CD14-positive monocyte (primary cell): ENCODE measurements at regions not wholly inside any gene's neighbourhood (a gene's known extent, or its start where the extent isn't known, plus 50 kb on each side); places are given as distances from the start of the nearest gene placed in this dataset.

Experiments used
- DNase-seq, 3 donors: peaks; one replicate each; pipeline ENCODE4 v3.0.0-alpha.2; 2011 to 2022
- H2AFZ ChIP-seq: 2 replicates; pipeline ENCODE4 v1.6.0; 2012; ENCODE audit warnings: mild to moderate bottlenecking, low read depth, low read length, inconsistent platforms; ENCODE audit not compliant: insufficient read depth, poor library complexity, severe bottlenecking
- H3K27ac ChIP-seq, 2 donors: 1 replicate in 1 of 2; 2 replicates in 1 of 2; pipeline ENCODE4 v1.5.1; 2012 to 2013; ENCODE audit warnings: low read length in 2 of 2, control low read depth in 1 of 2, inconsistent platforms in 1 of 2, low read depth in 1 of 2, mild to moderate bottlenecking in 1 of 2
- H3K27me3 ChIP-seq, 2 donors: one replicate each; pipeline versions ENCODE4 v1.6.0 to v1.6.1; 2011 to 2013; ENCODE audit warnings: low read length in 2 of 2; ENCODE audit not compliant: control insufficient read depth in 2 of 2, insufficient read depth in 2 of 2
- H3K36me3 ChIP-seq, 2 donors: replicated peaks in 1 of 2; 1 replicate in 1 of 2; 2 replicates in 1 of 2; pipeline versions ENCODE4 v1.5.1 to v1.6.1; 2012 to 2013; ENCODE audit warnings: low read length in 2 of 2, control low read depth in 1 of 2, inconsistent platforms in 1 of 2, mild to moderate bottlenecking in 1 of 2; ENCODE audit not compliant: insufficient read depth in 2 of 2, control insufficient read depth in 1 of 2
- H3K4me1 ChIP-seq, 2 donors: 1 replicate in 1 of 2; 2 replicates in 1 of 2; pipeline versions ENCODE4 v1.5.1 to v1.6.1; 2012 to 2013; ENCODE audit warnings: low read length in 2 of 2, control low read depth in 1 of 2, inconsistent platforms in 1 of 2, mild to moderate bottlenecking in 1 of 2, moderate library complexity in 1 of 2; ENCODE audit not compliant: insufficient read depth in 2 of 2, control insufficient read depth in 1 of 2
- H3K4me2 ChIP-seq: replicated peaks from 2 replicates; pipeline ENCODE3; 2012; ENCODE audit warnings: low read length, moderate library complexity, mild to moderate bottlenecking; ENCODE audit not compliant: poor library complexity, severe bottlenecking; ENCODE audit errors: extremely low read depth
- H3K4me3 ChIP-seq, 3 experiments: fragments of 200-600 bp in 1 of 3; sonication (generic) in 1 of 3; replicated peaks in 1 of 3; 1 replicate in 2 of 3; 2 replicates in 1 of 3; pipeline ENCODE4 v1.5.1; 2011 to 2013; ENCODE audit warnings: low read length in 3 of 3, mild to moderate bottlenecking in 3 of 3, control low read depth in 2 of 3, low read depth in 2 of 3, inconsistent platforms in 1 of 3, moderate library complexity in 1 of 3
- H3K79me2 ChIP-seq: 2 replicates; pipeline ENCODE4 v1.6.0; 2012; ENCODE audit warnings: mild to moderate bottlenecking, control low read depth, inconsistent platforms, low read length, moderate library complexity; ENCODE audit not compliant: insufficient read depth
- H3K9ac ChIP-seq: 2 replicates; pipeline ENCODE4 v1.6.0; 2017; ENCODE audit warnings: low read length, mild to moderate bottlenecking; ENCODE audit not compliant: insufficient read depth, poor library complexity, severe bottlenecking
- H3K9me3 ChIP-seq, 2 donors: replicated peaks in 1 of 2; 1 replicate in 1 of 2; 2 replicates in 1 of 2; pipeline versions ENCODE4 v1.5.1 to v1.6.1; 2012 to 2013; ENCODE audit warnings: low read length in 2 of 2, control low read depth in 1 of 2; ENCODE audit not compliant: control insufficient read depth in 1 of 2, insufficient read depth in 1 of 2
- H4K20me1 ChIP-seq: 2 replicates; pipeline ENCODE4 v1.6.0; 2012; ENCODE audit warnings: mild to moderate bottlenecking, low read length, control low read depth, moderate library complexity; ENCODE audit not compliant: insufficient read depth
- H3K27ac Mint-ChIP-seq, 7 donors: one replicate each; pipeline ENCODE4 v1.8.0; 2020; ENCODE audit warnings: mild to moderate bottlenecking in 7 of 7, mixed read lengths in 7 of 7, moderate library complexity in 6 of 7, inconsistent platforms in 2 of 7
- H3K27me3 Mint-ChIP-seq, 3 donors: one replicate each; pipeline ENCODE4 v1.8.0; 2021 to 2022; ENCODE audit warnings: low read depth in 3 of 3, mild to moderate bottlenecking in 3 of 3, mixed read lengths in 3 of 3, moderate library complexity in 3 of 3, inconsistent platforms in 1 of 3
- H3K36me3 Mint-ChIP-seq, 2 donors: one replicate each; pipeline ENCODE4 v1.8.0; 2020; ENCODE audit warnings: mixed read lengths in 2 of 2, inconsistent platforms in 1 of 2, mild to moderate bottlenecking in 1 of 2
- H3K4me1 Mint-ChIP-seq: one replicate; pipeline ENCODE4 v1.8.0; 2020; ENCODE audit warnings: mild to moderate bottlenecking, mixed read lengths
- H3K4me3 Mint-ChIP-seq, 2 donors: one replicate each; pipeline ENCODE4 v1.8.0; 2020; ENCODE audit warnings: mild to moderate bottlenecking in 2 of 2, mixed read lengths in 2 of 2, moderate library complexity in 1 of 2
- H3K9me3 Mint-ChIP-seq, 7 donors: one replicate each; pipeline ENCODE4 v1.8.0; 2020 to 2022; ENCODE audit warnings: mixed read lengths in 7 of 7, mild to moderate bottlenecking in 6 of 7, moderate library complexity in 6 of 7, inconsistent platforms in 2 of 7
- CTCF ChIP-seq: fragments of 200-600 bp; IDR thresholded peaks from one replicate; pipeline ENCODE4 v1.8.0; 2022; ENCODE audit warnings: antibody characterized with exemption, mild to moderate bottlenecking
- WGBS: methylation state at CpG from one replicate; pipeline ENCODE4 v1.1.5; 2013; ENCODE audit warnings: missing lambda C conversion rate; ENCODE audit not compliant: insufficient coverage; 5-methylcytosine and 5-hydroxymethylcytosine counted together
- intact Hi-C, 2 donors: fragments of 100-400 bp; cut with micrococcal nuclease; formaldehyde crosslinking; loops; one replicate each; pipeline versions ENCODE4 v1.15.0 to v1.15.1; 2023

GRCh38 chr12:68434391-68435298 is 102.5 kb upstream of the MDM1 start:
- no peak overlapping the region for H3K9ac ChIP-seq
- no peak overlapping the region for H3K4me2 ChIP-seq
- H3K4me1 ChIP-seq = no peaks in the 10 kb centered on the region
- WGBS = no CpG with 5 or more reads among the region's 2 CpGs
- no peak overlapping the region for H3K27ac Mint-ChIP-seq
- H3K4me1 Mint-ChIP-seq = no peaks in the 10 kb centered on the region
- H3K9me3 ChIP-seq = peaks cover 4 to 9% of the 10 kb centered on the region in 2 donors
- no peaks in the 10 kb centered on the region for H3K36me3 ChIP-seq
- no peak overlapping the region for H3K27ac ChIP-seq
- H3K9me3 Mint-ChIP-seq = peaks cover 2 to 8% (median 7%) of the 10 kb centered on the region in 7 donors
- H3K27me3 ChIP-seq = no peaks in the 10 kb centered on the region
- DNase-seq = no peak
- H3K4me3 ChIP-seq = no peak overlapping the region
- H2AFZ ChIP-seq = no peak overlapping the region
- H3K27me3 Mint-ChIP-seq = no peaks in the 10 kb centered on the region
- H3K79me2 ChIP-seq = no peaks in the 10 kb centered on the region
- H3K36me3 Mint-ChIP-seq = peaks cover 8 to 9% of the 10 kb centered on the region in 2 donors
- H4K20me1 ChIP-seq = no peaks in the 10 kb centered on the region
- TF ChIP-seq CTCF = no peak
- intact Hi-C loops = no loop called here
- H3K4me3 Mint-ChIP-seq = no peak overlapping the region

- WGBS = no CpG with 5 or more reads among the region's 1 CpG
- no peak overlapping the region for H3K4me3 Mint-ChIP-seq
- intact Hi-C loops = no loop called here
These were observed 103.1 kb upstream of the MDM1 start for GRCh38 chr12:68435299-68435637.

More at GRCh38 chr12:68435299-68435637, 103.1 kb upstream of the MDM1 start:
- Histone ChIP-seq H3K4me2 (no peak overlapping the region), H3K9ac (no peak overlapping the region), H3K4me3 (no peak overlapping the region), H3K4me1 (no peaks in the 10 kb centered on the region), H3K36me3 (no peaks in the 10 kb centered on the region), H2AFZ (no peak overlapping the region), H4K20me1 (no peaks in the 10 kb centered on the region), H3K9me3 (peaks cover 4 to 9% of the 10 kb centered on the region in 2 donors), H3K27me3 (no peaks in the 10 kb centered on the region), H3K79me2 (no peaks in the 10 kb centered on the region), H3K27ac (no peak overlapping the region)
- peaks cover 8 to 9% of the 10 kb centered on the region in 2 donors for H3K36me3 Mint-ChIP-seq
- no peak for DNase-seq
- no peaks in the 10 kb centered on the region for H3K27me3 Mint-ChIP-seq
- H3K27ac Mint-ChIP-seq = no peak overlapping the region
- peaks cover 2 to 8% (median 7%) of the 10 kb centered on the region in 7 donors for H3K9me3 Mint-ChIP-seq
- no peaks in the 10 kb centered on the region for H3K4me1 Mint-ChIP-seq
- TF ChIP-seq CTCF = no peak
